Psoas muscle (tissue), 7 donors: ENCODE measurements at regions not wholly inside any gene's neighbourhood (a gene's known extent, or its start where the extent isn't known, plus 50 kb on each side); places are given as distances from the start of the nearest gene placed in this dataset.

Experiments used
- ATAC-seq, 4 donors: fragments of 200-7000 bp; cut with Tn5 transposase; one replicate each; pipeline ENCODE4 v1.9.1; 2020; ENCODE audit warnings: moderate library complexity in 3 of 4, mild to moderate bottlenecking in 2 of 4
- DNase-seq, 2 donors: peaks; one replicate each; pipeline ENCODE4 v3.0.0-alpha.2; 2020
- H3K27ac ChIP-seq: fragments of 200-600 bp; one replicate; pipeline ENCODE4 v1.8.0; 2022
- H3K27me3 ChIP-seq, 3 donors: fragments of 200-600 bp in 1 of 3; one replicate each; pipeline versions ENCODE4 v1.6.1 to v1.8.0; 2013 to 2022; ENCODE audit warnings: low read length in 2 of 3, mild to moderate bottlenecking in 2 of 3, moderate library complexity in 1 of 3; ENCODE audit not compliant: insufficient read depth in 3 of 3
- H3K36me3 ChIP-seq, 2 donors: fragments of 200-600 bp in 1 of 2; one replicate each; pipeline versions ENCODE4 v1.6.1 to v1.8.0; 2013 to 2022; ENCODE audit warnings: low read depth in 1 of 2, mild to moderate bottlenecking in 1 of 2, moderate library complexity in 1 of 2; ENCODE audit not compliant: insufficient read depth in 1 of 2
- H3K4me1 ChIP-seq: fragments of 200-600 bp; one replicate; pipeline ENCODE4 v1.8.0; 2022
- H3K4me3 ChIP-seq: fragments of 200-600 bp; one replicate; pipeline ENCODE4 v1.8.0; 2022; ENCODE audit warnings: mild to moderate bottlenecking
- H3K9me3 ChIP-seq: fragments of 200-600 bp; one replicate; pipeline ENCODE4 v1.8.0; 2022
- CTCF ChIP-seq: fragments of 200-600 bp; IDR thresholded peaks from one replicate; pipeline ENCODE4 v1.8.0; 2022; ENCODE audit warnings: antibody characterized with exemption
- WGBS, 3 donors: extraction: QIAGEN DNeasy Blood & Tissue Kit; methylation state at CpG; one replicate each; pipeline versions ENCODE4 v1.1.6 to v1.1.7; 2013; 5-methylcytosine and 5-hydroxymethylcytosine counted together
- intact Hi-C, 2 donors: fragments of 100-400 bp; cut with DNase I; formaldehyde crosslinking; loops; one replicate each; pipeline versions ENCODE4 v1.11.0 to v1.14.2; 2022
- donor health status: healthy with polysubstance abuse.
- donor health status: DM: no; HTN: no; CAD: no; lungs with moderate emphysema.
- donor health status: Bipolar disorder and iron deficiency.
- donor health status: healthy.
- donor health status: DM: yes; HTN: yes; CAD: no.
- donor health status: DM: no; HTN: no; CAD: no.
- donor health status: DM: yes; HTN: yes; CAD: no.

- Histone ChIP-seq H3K9me3 (no peaks in the 10 kb centered on the region), H3K36me3 (no peaks in the 10 kb centered on the region), H3K27ac (no peak overlapping the region), H3K27me3 (no peaks in the 10 kb centered on the region), H3K4me1 (no peaks in the 10 kb centered on the region), H3K4me3 (no peak overlapping the region)
- intact Hi-C loops = no loop called here
- no peak for ATAC-seq
- no peak for DNase-seq
- no peak for TF ChIP-seq CTCF
- 57 to 60% (median 59%) methylated on average over 5 of the region's 5 CpGs for WGBS, 3 donors
Measured at GRCh38 chr2:35932276-35932963, 423.2 kb upstream of the CRIM1 start.

GRCh38 chr2:35931626-35932025, 424.0 kb upstream of the CRIM1 start:
- no peaks in the 10 kb centered on the region for H3K27me3 ChIP-seq
- H3K4me1 ChIP-seq = no peaks in the 10 kb centered on the region
- no peak for TF ChIP-seq CTCF
- no peaks in the 10 kb centered on the region for H3K36me3 ChIP-seq
- no peaks in the 10 kb centered on the region for H3K9me3 ChIP-seq
- intact Hi-C loops = no loop called here
- DNase-seq (no peak), ATAC-seq (no peak)
- H3K27ac ChIP-seq = no peak overlapping the region
- WGBS, 3 donors = 75 to 83% (median 77%) methylated on average over 4 of the region's 4 CpGs
- no peak overlapping the region for H3K4me3 ChIP-seq

- intact Hi-C loops = no loop called here
- Histone ChIP-seq H3K36me3 (no peaks in the 10 kb centered on the region), H3K4me3 (no peak overlapping the region), H3K27me3 (no peaks in the 10 kb centered on the region), H3K4me1 (no peaks in the 10 kb centered on the region), H3K9me3 (no peaks in the 10 kb centered on the region), H3K27ac (no peak overlapping the region)
- no peak for DNase-seq
- TF ChIP-seq CTCF = no peak
- 53 to 72% (median 54%) methylated on average over 5 of the region's 5 CpGs for WGBS, 3 donors
- ATAC-seq = no peak
Measured at GRCh38 chr2:35931115-35931514, 424.5 kb upstream of the CRIM1 start.

GRCh38 chr2:35929551-35929950, 426.0 kb upstream of the CRIM1 start:
- no peak for ATAC-seq
- DNase-seq = no peak
- Histone ChIP-seq H3K36me3 (no peaks in the 10 kb centered on the region), H3K9me3 (no peaks in the 10 kb centered on the region), H3K4me3 (no peak overlapping the region), H3K27ac (no peak overlapping the region), H3K27me3 (no peaks in the 10 kb centered on the region), H3K4me1 (no peaks in the 10 kb centered on the region)
- TF ChIP-seq CTCF = no peak
- intact Hi-C loops = no loop called here
- 89 to 97% (median 93%) methylated on average over 2 of the region's 2 CpGs for WGBS, 3 donors

GRCh38 chr2:35920061-35920460, 435.5 kb upstream of the CRIM1 start:
- Histone ChIP-seq H3K27ac (no peak overlapping the region), H3K4me3 (no peak overlapping the region), H3K27me3 (no peaks in the 10 kb centered on the region), H3K36me3 (no peaks in the 10 kb centered on the region), H3K4me1 (no peaks in the 10 kb centered on the region), H3K9me3 (no peaks in the 10 kb centered on the region)
- no peak for TF ChIP-seq CTCF
- intact Hi-C loops = no loop called here
- no peak for ATAC-seq
- DNase-seq = no peak
